Activated CD4-positive, CD25-positive, alpha-beta regulatory T cell treated with anti-CD3 and anti-CD28 coated beads, Interleukin-2, amount 50 U/mL, for 16 hours (primary cell): ENCODE measurements at regions not wholly inside any gene's neighbourhood (a gene's known extent, or its start where the extent isn't known, plus 50 kb on each side); places are given as distances from the start of the nearest gene placed in this dataset.

Experiments used
- DNase-seq: peaks from one replicate; pipeline ENCODE4 v3.0.0-alpha.2; 2020; ENCODE audit warnings: low read depth, low spot score

- DNase-seq = no peak
Observed at GRCh38 chr17:56737421-56738161, 96.1 kb downstream of the C17orf67 start.

GRCh38 chr17:56739376-56739775 is 94.3 kb downstream of the C17orf67 start:
- DNase-seq = no peak

GRCh38 chr17:56739776-56740175 is 93.9 kb downstream of the C17orf67 start:
- DNase-seq = no peak

GRCh38 chr17:56740481-56740880 is 93.2 kb downstream of the C17orf67 start:
- no peak for DNase-seq
